HG02840 (cell line): ENCODE measurements at regions not wholly inside any gene's neighbourhood (a gene's known extent, or its start where the extent isn't known, plus 50 kb on each side); places are given as distances from the start of the nearest gene placed in this dataset.
"Not testable (repeated sequence)": the region's sequence is repeated elsewhere in the genome, so short reads cannot be mapped to it uniquely, and the experiment has no call there.

Source experiments
- ATAC-seq: cut with Tn5 transposase; IDR thresholded peaks from one replicate; pipeline ENCODE4 v1.9.1; 2021; ENCODE audit warnings: mild to moderate bottlenecking, moderate library complexity, moderate number of reproducible peaks; ENCODE audit not compliant: unreplicated experiment, low FRiP score

- ATAC-seq = no peak
Measured at GRCh38 chr7:149569726-149570422, 72.3 kb upstream of the ZNF746 start.

- ATAC-seq = no peak
Measured at GRCh38 chr7:149569025-149569725, 71.6 kb upstream of the ZNF746 start.

GRCh38 chr7:149568218-149568617, 70.6 kb upstream of the ZNF746 start:
- ATAC-seq = no peak

DNA sequence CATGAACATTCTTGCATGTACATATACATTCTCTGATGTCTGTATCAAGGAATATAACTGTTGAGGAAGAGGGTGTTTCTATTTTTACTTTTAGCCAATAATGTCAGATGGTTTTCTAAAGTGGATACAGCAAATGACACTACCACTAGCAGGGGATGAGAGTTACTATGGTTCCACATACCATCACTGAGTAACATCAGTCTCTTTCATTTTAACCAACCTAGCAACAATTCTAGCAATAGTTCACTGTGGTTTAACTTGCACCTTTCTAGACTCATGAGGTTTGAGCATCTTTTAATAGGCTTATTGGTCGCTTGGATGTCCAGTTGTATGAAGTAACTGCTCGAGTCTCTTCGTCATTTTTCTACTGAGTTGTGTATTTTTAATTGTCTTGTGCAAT, 68.5 kb upstream of the ZNF746 start:
- ATAC-seq = no peak

DNA sequence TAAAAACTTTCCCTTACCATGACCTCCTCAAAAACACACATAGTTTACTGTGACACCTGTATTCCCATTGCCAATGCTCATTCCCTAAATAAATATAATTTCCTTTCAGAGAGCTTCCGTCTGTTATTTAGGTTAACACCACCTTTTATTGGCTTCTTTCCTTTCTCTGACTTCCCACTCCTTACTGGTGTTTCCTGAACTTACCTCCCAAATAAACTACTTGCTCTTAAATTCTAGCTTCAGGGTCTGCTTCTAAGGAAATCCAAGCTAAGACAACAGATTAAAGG, 67.4 kb upstream of the ZNF746 start:
- ATAC-seq = no peak

GRCh38 chr7:149564340-149565095, 66.9 kb upstream of the ZNF746 start:
- no peak for ATAC-seq

GRCh38 chr7:149562602-149563001, 65.0 kb upstream of the ZNF746 start:
- ATAC-seq = no peak

DNA sequence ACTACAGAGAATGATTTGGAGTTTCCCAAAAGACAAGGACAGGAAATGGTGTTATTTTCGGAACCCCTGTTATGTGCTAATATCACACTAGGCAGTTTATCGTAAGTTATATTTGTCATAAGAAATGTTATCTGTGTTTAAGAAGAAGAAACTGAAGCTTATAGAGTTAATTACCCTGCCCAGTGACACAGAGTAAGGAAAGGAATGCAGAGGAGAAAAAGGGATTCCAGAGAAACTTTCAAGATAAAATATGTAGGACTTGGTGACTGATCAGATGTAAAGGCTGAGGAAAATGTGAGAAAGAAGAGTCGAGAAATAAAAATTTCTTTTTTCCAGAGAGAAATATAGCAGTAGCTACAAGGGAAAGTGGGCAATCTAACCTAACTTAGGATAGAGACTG, 63.5 kb upstream of the ZNF746 start:
- ATAC-seq = no peak

DNA sequence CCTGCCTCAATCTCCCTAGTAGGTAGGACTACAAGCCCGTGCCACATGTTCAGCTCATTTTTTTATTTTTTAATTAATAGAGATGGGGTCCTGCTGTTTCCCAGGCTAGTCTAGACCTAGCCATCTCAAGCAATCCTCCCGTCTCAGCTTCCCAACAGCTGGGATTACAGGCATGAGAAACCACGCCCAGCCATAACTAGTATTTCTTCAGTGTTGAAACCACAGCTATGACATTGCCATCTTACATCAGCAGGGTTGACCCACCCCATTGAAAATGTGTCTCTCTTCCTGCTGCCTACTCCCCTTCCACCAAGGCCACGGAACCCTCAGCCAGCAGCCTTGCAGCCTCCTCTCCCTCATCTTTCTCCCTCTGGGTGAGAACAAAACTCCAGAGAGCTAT, 62.1 kb upstream of the ZNF746 start:
- ATAC-seq = no peak

GRCh38 chr7:149558149-149558861, 60.7 kb upstream of the ZNF746 start:
- ATAC-seq = no peak

- not testable (repeated sequence) for ATAC-seq
Measured at GRCh38 chr7:149556525-149556924, 58.9 kb upstream of the ZNF746 start.

GRCh38 chr7:149554821-149555220, 57.2 kb upstream of the ZNF746 start:
- ATAC-seq = not testable (repeated sequence)

GRCh38 chr7:149553991-149554390, 56.4 kb upstream of the ZNF746 start:
- ATAC-seq = not testable (repeated sequence)

DNA sequence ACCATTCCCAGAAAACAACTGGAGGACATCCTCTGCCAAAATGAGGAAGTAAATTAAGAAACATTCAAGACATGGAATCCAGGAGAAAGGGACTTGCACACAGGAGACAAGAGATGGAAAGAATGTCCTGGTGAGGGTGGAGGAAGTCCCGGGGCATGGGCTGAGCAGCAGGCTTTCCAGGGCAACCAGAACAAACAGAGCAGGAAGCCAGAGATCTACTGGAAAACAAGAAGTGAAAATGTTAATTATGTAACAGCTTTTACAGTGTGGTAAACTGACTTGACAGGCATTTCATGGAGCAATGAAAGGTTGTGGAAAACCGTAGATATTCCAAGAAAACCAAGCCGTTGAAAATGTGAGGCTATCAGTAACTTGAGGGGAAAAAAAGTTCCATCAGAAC, 55.2 kb upstream of the ZNF746 start:
- ATAC-seq = no peak
